WTC11 (cell line): ENCODE measurements at regions not wholly inside any gene's neighbourhood (a gene's known extent, or its start where the extent isn't known, plus 50 kb on each side); places are given as distances from the start of the nearest gene placed in this dataset.

Experiments used
- ATAC-seq: fragments of 200-7000 bp; cut with Tn5 transposase; 2 replicates; pipeline ENCODE4 v1.10.0; 2021; ENCODE audit warnings: mild to moderate bottlenecking, moderate library complexity
- CTCF ChIA-PET: fragments of 300-600 bp; sonication (Branson Sonifier 250); formaldehyde crosslinking; loops from one replicate; lab custom pipeline; 2021; ENCODE audit warnings: antibody characterized with exemption; lab: Charles Lee
- POLR2A ChIA-PET: fragments of 350-600 bp; sonication (Branson Sonifier 250); formaldehyde crosslinking; loops from one replicate; lab custom pipeline; 2021; ENCODE audit warnings: antibody characterized with exemption; lab: Charles Lee
- DNase-seq: peaks from one replicate; pipeline ENCODE4 v3.0.0; 2021; ENCODE audit warnings: low spot score
- H3K27ac Mint-ChIP-seq: 2 replicates; pipeline ENCODE4 v1.8.0; 2021; ENCODE audit warnings: mixed read lengths
- H3K27me3 Mint-ChIP-seq: 2 replicates; pipeline ENCODE4 v1.8.0; 2021; ENCODE audit warnings: low read depth, mild to moderate bottlenecking, moderate library complexity, mixed read lengths
- H3K36me3 Mint-ChIP-seq: 2 replicates; pipeline ENCODE4 v1.8.0; 2021; ENCODE audit warnings: mixed read lengths
- H3K4me1 Mint-ChIP-seq: 2 replicates; pipeline ENCODE4 v1.8.0; 2022; ENCODE audit warnings: mixed read lengths
- H3K4me3 Mint-ChIP-seq: 2 replicates; pipeline ENCODE4 v1.8.0; 2021; ENCODE audit warnings: mild to moderate bottlenecking, moderate library complexity, mixed read lengths
- H3K9me3 Mint-ChIP-seq: 2 replicates; pipeline ENCODE4 v1.8.0; 2021; ENCODE audit warnings: mixed read lengths
- ATF2 ChIP-seq: sonication (generic); formaldehyde crosslinking; IDR thresholded peaks from 2 replicates; pipeline ENCODE4 v1.8.1; 2022; ENCODE audit warnings: low read depth, missing genetic modification reagents, borderline replicate concordance
- CTCF ChIP-seq: fragments of 200-600 bp; IDR thresholded peaks from 2 replicates; pipeline ENCODE4 v1.8.0; 2022; ENCODE audit warnings: antibody characterized with exemption
- E2F4 ChIP-seq: sonication (generic); formaldehyde crosslinking; IDR thresholded peaks from 2 replicates; pipeline ENCODE4 v1.8.1; 2022; ENCODE audit warnings: low read depth, mild to moderate bottlenecking, moderate library complexity, missing genetic modification reagents, borderline replicate concordance
- ESRRA ChIP-seq: sonication (generic); formaldehyde crosslinking; IDR thresholded peaks from 2 replicates; pipeline ENCODE4 v1.8.1; 2022; ENCODE audit warnings: mild to moderate bottlenecking, missing genetic modification reagents, borderline replicate concordance
- GTF2I ChIP-seq: fragments of 250-450 bp; sonication (Bioruptor Pico); conservative IDR thresholded peaks from 2 replicates; pipeline ENCODE4 v1.4.0; 2021; ENCODE audit warnings: mild to moderate bottlenecking
- HMGA2 ChIP-seq: fragments of 250-450 bp; sonication (Bioruptor Pico); IDR thresholded peaks from 2 replicates; pipeline ENCODE4 v1.4.0; 2021; ENCODE audit warnings: mild to moderate bottlenecking, moderate library complexity
- JAZF1 ChIP-seq: fragments of 250-450 bp; sonication (Bioruptor Pico); IDR thresholded peaks from 2 replicates; pipeline ENCODE4 v1.9.0; 2021; ENCODE audit warnings: moderate library complexity, mild to moderate bottlenecking, inconsistent platforms
- NFYB ChIP-seq: sonication (generic); formaldehyde crosslinking; conservative IDR thresholded peaks from 2 replicates; pipeline ENCODE4 v1.8.0; 2022; ENCODE audit warnings: low read depth, missing genetic modification reagents
- NR1H2 ChIP-seq: sonication (generic); formaldehyde crosslinking; IDR thresholded peaks from 2 replicates; pipeline ENCODE4 v1.9.0; 2021; ENCODE audit warnings: mild to moderate bottlenecking, moderate library complexity, missing genetic modification reagents
- SOX15 ChIP-seq: fragments of 250-450 bp; sonication (Bioruptor Pico); IDR thresholded peaks from 2 replicates; pipeline ENCODE4 v1.9.0; 2021; ENCODE audit warnings: mild to moderate bottlenecking
- TCF7 ChIP-seq: sonication (generic); formaldehyde crosslinking; IDR thresholded peaks from 2 replicates; pipeline ENCODE4 v1.8.0; 2022; ENCODE audit warnings: mild to moderate bottlenecking, low read depth, missing genetic modification reagents, moderate library complexity
- TP53 ChIP-seq: sonication (generic); formaldehyde crosslinking; IDR thresholded peaks from 2 replicates; pipeline ENCODE4 v1.8.1; 2023; ENCODE audit warnings: mild to moderate bottlenecking, missing genetic modification reagents
- USF1 ChIP-seq: sonication (generic); formaldehyde crosslinking; IDR thresholded peaks from 2 replicates; pipeline ENCODE4 v1.8.0; 2022; ENCODE audit warnings: mild to moderate bottlenecking, missing genetic modification reagents
- ZNF138 ChIP-seq: sonication (generic); formaldehyde crosslinking; conservative IDR thresholded peaks from 2 replicates; pipeline ENCODE4 v1.8.1; 2022; ENCODE audit warnings: mild to moderate bottlenecking, moderate library complexity, missing genetic modification reagents
- ZNF232 ChIP-seq: sonication (generic); formaldehyde crosslinking; IDR thresholded peaks from 2 replicates; pipeline ENCODE4 v1.8.0; 2022; ENCODE audit warnings: mild to moderate bottlenecking, missing genetic modification reagents
- TF ChIP-seq, protein P1 (sequence below): sonication (generic); formaldehyde crosslinking; IDR thresholded peaks from 2 replicates; pipeline ENCODE4 v1.8.0; 2023; ENCODE audit warnings: missing genetic modification reagents
- TF ChIP-seq, protein P2 (sequence below): fragments of 250-450 bp; sonication (Bioruptor Pico); IDR thresholded peaks from 2 replicates; pipeline ENCODE4 v1.8.0; 2021; ENCODE audit warnings: mild to moderate bottlenecking
- TF ChIP-seq, protein P3 (sequence below): sonication (generic); formaldehyde crosslinking; IDR thresholded peaks from 2 replicates; pipeline ENCODE4 v1.8.1; 2023; ENCODE audit warnings: mild to moderate bottlenecking, missing genetic modification reagents
- TF ChIP-seq, protein P4 (sequence below): sonication (generic); formaldehyde crosslinking; IDR thresholded peaks from 2 replicates; pipeline ENCODE4 v1.8.0; 2022; ENCODE audit warnings: missing genetic modification reagents
- TF ChIP-seq, protein P5 (sequence below): sonication (generic); formaldehyde crosslinking; IDR thresholded peaks from 2 replicates; pipeline ENCODE4 v1.8.1; 2023; ENCODE audit warnings: mild to moderate bottlenecking, moderate library complexity, missing genetic modification reagents

DNA sequence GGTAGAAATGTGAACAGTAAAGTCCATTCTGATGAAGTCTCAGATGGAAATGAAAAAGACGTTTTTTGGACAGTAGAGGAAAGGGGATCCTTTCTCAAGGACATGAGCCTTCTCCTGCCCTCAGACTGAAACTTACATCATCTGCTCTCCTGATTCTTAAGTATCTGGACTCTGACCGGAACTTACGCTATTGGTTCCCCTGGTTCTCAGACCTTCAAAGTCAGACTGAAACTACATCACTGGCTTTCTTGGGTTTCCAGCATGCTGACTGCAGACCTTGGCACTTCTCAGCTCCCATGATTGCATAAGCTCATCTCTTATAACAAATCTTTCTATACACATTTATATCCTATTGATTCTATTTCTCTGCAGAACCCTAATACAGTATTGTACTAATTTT is 291.0 kb downstream of the SNAPC1 start:
- H3K4me1 Mint-ChIP-seq: peaks cover 15% of the 10 kb centered on the region
- ATAC-seq (no peak), DNase-seq (no peak)
- TF ChIP-seq ATF2: no peak
- TF ChIP-seq SOX15: no peak
- TF ChIP-seq CTCF: no peak
- TF ChIP-seq, protein P1, sequence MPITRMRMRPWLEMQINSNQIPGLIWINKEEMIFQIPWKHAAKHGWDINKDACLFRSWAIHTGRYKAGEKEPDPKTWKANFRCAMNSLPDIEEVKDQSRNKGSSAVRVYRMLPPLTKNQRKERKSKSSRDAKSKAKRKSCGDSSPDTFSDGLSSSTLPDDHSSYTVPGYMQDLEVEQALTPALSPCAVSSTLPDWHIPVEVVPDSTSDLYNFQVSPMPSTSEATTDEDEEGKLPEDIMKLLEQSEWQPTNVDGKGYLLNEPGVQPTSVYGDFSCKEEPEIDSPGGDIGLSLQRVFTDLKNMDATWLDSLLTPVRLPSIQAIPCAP: no peak
- no peak for TF ChIP-seq ZNF138 (CRISPR knock-in tag)
- TF ChIP-seq TP53 (CRISPR knock-in tag): no peak
- no peak for TF ChIP-seq NFYB (CRISPR knock-in tag)
- no peak for TF ChIP-seq JAZF1 (CRISPR knock-in tag)
- no peak for TF ChIP-seq TCF7
- no peak for TF ChIP-seq E2F4
- TF ChIP-seq ZNF232: no peak
- TF ChIP-seq, protein P2, sequence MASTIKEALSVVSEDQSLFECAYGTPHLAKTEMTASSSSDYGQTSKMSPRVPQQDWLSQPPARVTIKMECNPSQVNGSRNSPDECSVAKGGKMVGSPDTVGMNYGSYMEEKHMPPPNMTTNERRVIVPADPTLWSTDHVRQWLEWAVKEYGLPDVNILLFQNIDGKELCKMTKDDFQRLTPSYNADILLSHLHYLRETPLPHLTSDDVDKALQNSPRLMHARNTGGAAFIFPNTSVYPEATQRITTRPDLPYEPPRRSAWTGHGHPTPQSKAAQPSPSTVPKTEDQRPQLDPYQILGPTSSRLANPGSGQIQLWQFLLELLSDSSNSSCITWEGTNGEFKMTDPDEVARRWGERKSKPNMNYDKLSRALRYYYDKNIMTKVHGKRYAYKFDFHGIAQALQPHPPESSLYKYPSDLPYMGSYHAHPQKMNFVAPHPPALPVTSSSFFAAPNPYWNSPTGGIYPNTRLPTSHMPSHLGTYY (CRISPR knock-in tag): no peak
- TF ChIP-seq HMGA2 (CRISPR knock-in tag): no peak
- ChIA-PET CTCF (no interaction called here), POLR2A (no interaction called here)
- H3K9me3 Mint-ChIP-seq: peaks cover 44% of the 10 kb centered on the region
- H3K4me3 Mint-ChIP-seq: no peak overlapping the region
- peaks cover 3% of the 10 kb centered on the region; the same call in 1 of the 2 replicates for H3K27me3 Mint-ChIP-seq
- H3K36me3 Mint-ChIP-seq: peaks cover 30% of the 10 kb centered on the region
- H3K27ac Mint-ChIP-seq: no peak overlapping the region

GRCh38 chr14:62056789-62057188 is 294.6 kb downstream of the SNAPC1 start:
- CTCF ChIA-PET: no interaction called here
- no peak for TF ChIP-seq NR1H2 (CRISPR knock-in tag)
- TF ChIP-seq, protein P3, sequence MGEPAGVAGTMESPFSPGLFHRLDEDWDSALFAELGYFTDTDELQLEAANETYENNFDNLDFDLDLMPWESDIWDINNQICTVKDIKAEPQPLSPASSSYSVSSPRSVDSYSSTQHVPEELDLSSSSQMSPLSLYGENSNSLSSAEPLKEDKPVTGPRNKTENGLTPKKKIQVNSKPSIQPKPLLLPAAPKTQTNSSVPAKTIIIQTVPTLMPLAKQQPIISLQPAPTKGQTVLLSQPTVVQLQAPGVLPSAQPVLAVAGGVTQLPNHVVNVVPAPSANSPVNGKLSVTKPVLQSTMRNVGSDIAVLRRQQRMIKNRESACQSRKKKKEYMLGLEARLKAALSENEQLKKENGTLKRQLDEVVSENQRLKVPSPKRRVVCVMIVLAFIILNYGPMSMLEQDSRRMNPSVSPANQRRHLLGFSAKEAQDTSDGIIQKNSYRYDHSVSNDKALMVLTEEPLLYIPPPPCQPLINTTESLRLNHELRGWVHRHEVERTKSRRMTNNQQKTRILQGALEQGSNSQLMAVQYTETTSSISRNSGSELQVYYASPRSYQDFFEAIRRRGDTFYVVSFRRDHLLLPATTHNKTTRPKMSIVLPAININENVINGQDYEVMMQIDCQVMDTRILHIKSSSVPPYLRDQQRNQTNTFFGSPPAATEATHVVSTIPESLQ (CRISPR knock-in tag): no peak
- TF ChIP-seq, protein P4, sequence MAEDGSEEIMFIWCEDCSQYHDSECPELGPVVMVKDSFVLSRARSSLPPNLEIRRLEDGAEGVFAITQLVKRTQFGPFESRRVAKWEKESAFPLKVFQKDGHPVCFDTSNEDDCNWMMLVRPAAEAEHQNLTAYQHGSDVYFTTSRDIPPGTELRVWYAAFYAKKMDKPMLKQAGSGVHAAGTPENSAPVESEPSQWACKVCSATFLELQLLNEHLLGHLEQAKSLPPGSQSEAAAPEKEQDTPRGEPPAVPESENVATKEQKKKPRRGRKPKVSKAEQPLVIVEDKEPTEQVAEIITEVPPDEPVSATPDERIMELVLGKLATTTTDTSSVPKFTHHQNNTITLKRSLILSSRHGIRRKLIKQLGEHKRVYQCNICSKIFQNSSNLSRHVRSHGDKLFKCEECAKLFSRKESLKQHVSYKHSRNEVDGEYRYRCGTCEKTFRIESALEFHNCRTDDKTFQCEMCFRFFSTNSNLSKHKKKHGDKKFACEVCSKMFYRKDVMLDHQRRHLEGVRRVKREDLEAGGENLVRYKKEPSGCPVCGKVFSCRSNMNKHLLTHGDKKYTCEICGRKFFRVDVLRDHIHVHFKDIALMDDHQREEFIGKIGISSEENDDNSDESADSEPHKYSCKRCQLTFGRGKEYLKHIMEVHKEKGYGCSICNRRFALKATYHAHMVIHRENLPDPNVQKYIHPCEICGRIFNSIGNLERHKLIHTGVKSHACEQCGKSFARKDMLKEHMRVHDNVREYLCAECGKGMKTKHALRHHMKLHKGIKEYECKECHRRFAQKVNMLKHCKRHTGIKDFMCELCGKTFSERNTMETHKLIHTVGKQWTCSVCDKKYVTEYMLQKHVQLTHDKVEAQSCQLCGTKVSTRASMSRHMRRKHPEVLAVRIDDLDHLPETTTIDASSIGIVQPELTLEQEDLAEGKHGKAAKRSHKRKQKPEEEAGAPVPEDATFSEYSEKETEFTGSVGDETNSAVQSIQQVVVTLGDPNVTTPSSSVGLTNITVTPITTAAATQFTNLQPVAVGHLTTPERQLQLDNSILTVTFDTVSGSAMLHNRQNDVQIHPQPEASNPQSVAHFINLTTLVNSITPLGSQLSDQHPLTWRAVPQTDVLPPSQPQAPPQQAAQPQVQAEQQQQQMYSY (CRISPR knock-in tag): no peak
- TF ChIP-seq, protein P5, sequence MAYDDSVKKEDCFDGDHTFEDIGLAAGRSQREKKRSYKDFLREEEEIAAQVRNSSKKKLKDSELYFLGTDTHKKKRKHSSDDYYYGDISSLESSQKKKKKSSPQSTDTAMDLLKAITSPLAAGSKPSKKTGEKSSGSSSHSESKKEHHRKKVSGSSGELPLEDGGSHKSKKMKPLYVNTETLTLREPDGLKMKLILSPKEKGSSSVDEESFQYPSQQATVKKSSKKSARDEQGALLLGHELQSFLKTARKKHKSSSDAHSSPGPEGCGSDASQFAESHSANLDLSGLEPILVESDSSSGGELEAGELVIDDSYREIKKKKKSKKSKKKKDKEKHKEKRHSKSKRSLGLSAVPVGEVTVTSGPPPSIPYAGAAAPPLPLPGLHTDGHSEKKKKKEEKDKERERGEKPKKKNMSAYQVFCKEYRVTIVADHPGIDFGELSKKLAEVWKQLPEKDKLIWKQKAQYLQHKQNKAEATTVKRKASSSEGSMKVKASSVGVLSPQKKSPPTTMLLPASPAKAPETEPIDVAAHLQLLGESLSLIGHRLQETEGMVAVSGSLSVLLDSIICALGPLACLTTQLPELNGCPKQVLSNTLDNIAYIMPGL (CRISPR knock-in tag): no peak
- no peak for TF ChIP-seq GTF2I
- TF ChIP-seq, protein P1: no peak
- TF ChIP-seq USF1: no peak
- TF ChIP-seq ESRRA (CRISPR knock-in tag): no peak
- H3K4me3 Mint-ChIP-seq: no peak overlapping the region
- H3K9me3 Mint-ChIP-seq: peaks cover 15% of the 10 kb centered on the region
- ATAC-seq (no peak), DNase-seq (no peak)
- no peaks in the 10 kb centered on the region for H3K27me3 Mint-ChIP-seq
- POLR2A ChIA-PET: no interaction called here
- peaks cover 15% of the 10 kb centered on the region for H3K4me1 Mint-ChIP-seq
- peaks cover 8% of the 10 kb centered on the region for H3K36me3 Mint-ChIP-seq
- H3K27ac Mint-ChIP-seq: no peak overlapping the region
